PFSK-1 (cell line): ENCODE measurements at regions not wholly inside any gene's neighbourhood (a gene's known extent, or its start where the extent isn't known, plus 50 kb on each side); places are given as distances from the start of the nearest gene placed in this dataset.

ENCODE experiments used
- FOXP2 ChIP-seq: optimal IDR thresholded peaks from 2 replicates; pipeline ENCODE3; 2011; ENCODE audit warnings: borderline replicate concordance, control low read depth, inconsistent platforms; ENCODE audit not compliant: insufficient read depth; ENCODE audit errors: extremely low read length, extremely low read depth
- POLR2AphosphoS5 ChIP-seq: IDR thresholded peaks from 2 replicates; pipeline ENCODE4 v1.6.1; 2012; ENCODE audit warnings: low read depth, mild to moderate bottlenecking, control low read depth, low read length, moderate library complexity
- REST ChIP-seq, 2 experiments: IDR thresholded peaks; 2 replicates each; pipeline versions ENCODE4 v1.6.1 to v1.8.0; 2011 to 2012; ENCODE audit warnings: low read depth in 2 of 2, low read length in 2 of 2, control low read depth in 1 of 2, inconsistent platforms in 1 of 2, mild to moderate bottlenecking in 1 of 2, moderate library complexity in 1 of 2; ENCODE audit not compliant: insufficient read depth in 1 of 2
- SIN3A ChIP-seq: IDR thresholded peaks from 2 replicates; pipeline ENCODE4 v1.6.1; 2012; ENCODE audit warnings: mild to moderate bottlenecking, low read length, moderate library complexity, borderline replicate concordance; ENCODE audit not compliant: insufficient read depth
- TAF1 ChIP-seq: IDR thresholded peaks from 2 replicates; pipeline ENCODE4 v1.6.1; 2012; ENCODE audit warnings: low read length, control low read depth, borderline replicate concordance; ENCODE audit not compliant: insufficient read depth

- TF ChIP-seq TAF1 (no peak), SIN3A (no peak), FOXP2 (no peak), POLR2AphosphoS5 (no peak), REST (IDR thresholded peaks at IDR 0.05; ENCODE audit: insufficient read depth in 1 of 2, low read depth in 2 of 2, low read length in 2 of 2) (no peak)
Measured at GRCh38 chr11:79953629-79954028, 512.8 kb upstream of the TENM4 start.

GRCh38 chr11:79950741-79951140 lies 509.9 kb upstream of the TENM4 start:
- TF ChIP-seq TAF1 = no peak

- TF ChIP-seq REST (IDR thresholded peaks at IDR 0.05; ENCODE audit: insufficient read depth in 1 of 2, low read depth in 2 of 2, low read length in 2 of 2) = no peak
- no peak for TF ChIP-seq TAF1
- no peak for TF ChIP-seq POLR2AphosphoS5
- TF ChIP-seq SIN3A = no peak
- no peak for TF ChIP-seq FOXP2
Measured at GRCh38 chr11:79950172-79950571, 509.3 kb upstream of the TENM4 start.

GRCh38 chr11:79949574-79949973 lies 508.7 kb upstream of the TENM4 start:
- TF ChIP-seq SIN3A (no peak), POLR2AphosphoS5 (no peak), FOXP2 (no peak), REST (IDR thresholded peaks at IDR 0.05; ENCODE audit: insufficient read depth in 1 of 2, low read depth in 2 of 2, low read length in 2 of 2) (no peak), TAF1 (no peak)

- TF ChIP-seq FOXP2 (no peak), POLR2AphosphoS5 (no peak), TAF1 (no peak), REST (IDR thresholded peaks at IDR 0.05; ENCODE audit: insufficient read depth in 1 of 2, low read depth in 2 of 2, low read length in 2 of 2) (no peak), SIN3A (no peak)
Measured at GRCh38 chr11:79942646-79943045, 501.8 kb upstream of the TENM4 start.

- no peak for TF ChIP-seq FOXP2
- TF ChIP-seq REST (IDR thresholded peaks at IDR 0.05; ENCODE audit: insufficient read depth in 1 of 2, low read depth in 2 of 2, low read length in 2 of 2) = no peak
- TF ChIP-seq SIN3A = no peak
- TF ChIP-seq TAF1 = no peak
- no peak for TF ChIP-seq POLR2AphosphoS5
Measured at GRCh38 chr11:79942090-79942489, 501.3 kb upstream of the TENM4 start.
